RCC 7860 (cell line): ENCODE measurements at regions not wholly inside any gene's neighbourhood (a gene's known extent, or its start where the extent isn't known, plus 50 kb on each side); places are given as distances from the start of the nearest gene placed in this dataset.
A peak's percentile ranks its signal among the peaks of the same experiment; 100 is the strongest.

Experiments used
- DNase-seq: peaks from one replicate; pipeline ENCODE4 v3.0.0-alpha.2; 2015; ENCODE audit warnings: low spot score
- FAIRE-seq: peaks from 2 replicates; lab custom pipeline; 2012; peaks lifted over from hg19 to GRCh38; lab: Jason Lieb, UNC

DNA sequence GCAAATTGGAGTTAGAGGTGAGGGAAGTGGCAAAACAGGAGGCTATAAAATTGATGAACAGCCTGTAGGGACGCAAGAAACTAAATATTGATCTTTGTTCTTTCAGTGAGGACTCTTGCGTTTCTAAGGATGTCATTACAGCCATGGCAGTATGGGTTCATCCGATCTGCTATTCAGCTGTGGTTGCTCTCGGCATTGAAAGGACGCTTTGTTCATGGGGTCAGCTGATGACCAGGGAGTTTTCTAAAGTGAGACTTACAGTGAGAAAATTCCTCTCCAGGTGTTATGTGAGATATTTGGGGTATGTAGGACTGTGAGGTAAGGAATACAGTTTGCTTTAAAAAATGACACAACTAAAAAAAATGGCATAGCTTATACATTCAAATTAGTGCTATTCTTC is 52.7 kb upstream of the PELI1 start:
- FAIRE-seq (no peak), DNase-seq (no peak)

DNA sequence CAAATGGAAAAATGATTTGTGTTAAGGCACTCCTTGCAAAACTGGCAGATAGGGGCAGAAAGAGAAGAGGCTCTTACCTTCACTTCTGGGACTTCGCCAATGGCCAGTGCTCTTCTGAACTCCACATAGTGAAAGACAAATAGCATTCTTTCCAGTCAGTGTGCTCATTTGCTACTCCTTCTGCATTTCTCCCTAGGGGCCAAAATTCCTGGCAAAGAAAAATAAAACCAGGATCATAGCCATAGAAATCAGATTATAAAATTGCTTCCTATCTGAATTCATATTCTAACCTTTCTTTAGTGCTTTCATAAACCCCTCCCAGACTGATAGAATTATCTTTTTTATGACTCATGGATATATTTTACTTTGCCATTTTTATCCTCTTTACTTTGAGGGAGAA is 56.9 kb upstream of the PELI1 start:
- no peak for FAIRE-seq
- DNase-seq, result no peak

DNA sequence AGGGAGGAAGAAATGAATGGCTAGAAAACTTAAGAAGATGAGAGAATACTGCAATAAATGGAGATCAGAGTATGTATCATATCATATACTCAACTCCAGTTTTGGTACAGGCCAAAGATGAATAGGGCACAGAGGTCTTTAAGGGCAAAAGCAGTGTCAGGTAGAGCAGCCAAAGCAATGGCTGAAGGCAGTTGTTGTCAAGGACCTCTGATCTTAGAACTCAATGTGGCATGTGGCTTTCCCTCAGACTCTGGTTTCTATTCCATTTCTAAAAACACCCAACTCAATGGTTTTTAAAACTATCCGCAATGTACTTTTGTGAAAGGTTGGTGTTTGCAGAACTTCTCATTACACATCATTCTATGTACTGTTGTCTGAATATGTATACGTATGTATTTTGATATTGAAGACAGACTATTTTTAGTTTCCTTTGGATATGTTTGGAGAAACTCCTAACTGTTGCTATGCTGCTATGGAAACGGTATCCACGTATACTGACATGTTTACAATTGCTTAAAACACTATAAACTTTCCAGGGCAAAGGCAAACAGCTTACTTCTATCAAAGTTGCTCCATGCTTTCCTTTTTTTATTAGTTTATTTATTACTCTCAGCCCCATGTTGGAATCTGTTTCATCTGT is 58.1 kb upstream of the PELI1 start:
- FAIRE-seq, result no peak
- DNase-seq, result no peak

DNA sequence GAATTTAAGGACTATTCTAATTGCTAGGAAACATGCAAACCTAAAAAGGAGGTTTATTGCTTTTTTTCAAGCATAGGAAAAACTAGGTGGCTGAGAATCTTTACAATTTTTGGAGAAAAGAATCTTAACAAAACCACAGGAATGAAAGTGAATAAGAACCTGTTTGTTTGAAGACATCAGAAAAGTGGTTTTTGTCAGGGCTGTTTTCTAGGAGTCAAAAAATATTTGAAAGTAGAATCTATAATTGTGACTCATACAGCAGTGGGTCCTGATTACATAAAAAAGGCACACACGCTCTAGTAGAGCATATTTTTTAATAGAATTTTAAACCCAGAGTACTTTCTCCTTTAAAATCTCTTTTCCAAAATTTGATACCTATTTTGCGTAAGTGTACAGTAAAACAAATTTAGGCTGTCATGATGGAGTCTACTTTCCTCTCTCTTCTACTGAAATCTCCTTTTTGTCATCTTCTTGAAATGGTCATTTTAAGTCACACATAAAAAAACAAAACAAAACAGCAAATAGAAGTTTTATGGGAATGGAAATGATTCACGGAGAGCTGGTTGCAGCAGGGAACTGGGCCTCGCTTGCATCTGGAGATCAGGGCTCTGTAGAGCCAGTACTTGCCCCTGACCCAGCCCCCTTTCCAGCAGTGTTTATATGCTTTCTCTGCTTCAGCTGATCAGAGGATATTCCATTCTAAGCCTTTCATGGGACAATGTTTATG is 59.1 kb upstream of the PELI1 start:
- DNase-seq, result no peak
- peak; percentile 25 for FAIRE-seq

DNA sequence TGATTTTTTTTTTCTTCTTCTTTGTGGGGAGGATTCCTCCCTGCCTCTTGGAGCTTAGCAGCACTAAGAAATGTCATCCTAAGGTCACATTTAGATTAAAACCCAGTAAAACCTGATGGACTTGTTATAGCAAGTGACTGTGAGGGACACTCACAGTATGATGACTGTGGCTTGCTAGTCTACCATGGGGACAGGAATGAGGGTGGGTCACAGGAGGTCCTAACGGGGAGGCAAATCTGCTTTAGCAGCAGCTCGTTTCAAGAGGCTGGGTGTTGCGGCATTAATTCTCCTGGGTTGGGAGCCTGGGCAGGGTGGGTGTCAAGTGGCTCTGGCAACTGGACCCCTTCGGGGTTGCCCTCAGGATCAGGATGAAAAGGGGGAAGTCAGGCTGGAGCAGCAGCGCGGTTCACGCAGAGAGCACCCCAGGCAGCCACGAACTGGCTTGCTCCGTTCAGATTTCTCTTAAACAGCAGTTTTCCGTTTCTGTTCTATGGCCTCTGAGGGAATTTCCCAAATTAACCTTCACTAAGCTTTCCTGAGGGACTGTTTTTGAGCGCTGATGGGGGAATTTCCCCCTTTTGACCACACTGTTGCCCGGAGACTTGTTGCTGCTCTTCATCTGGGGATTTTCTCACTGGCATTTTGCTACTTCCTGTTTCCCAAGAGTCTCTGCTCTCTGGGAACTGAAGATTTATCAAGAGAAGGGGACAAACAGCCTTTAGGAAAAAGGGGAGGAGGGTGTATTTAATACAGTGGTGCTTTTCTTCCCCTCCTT is 59.8 kb upstream of the PELI1 start:
- DNase-seq, result peak; percentile 57
- FAIRE-seq, result no peak

DNA sequence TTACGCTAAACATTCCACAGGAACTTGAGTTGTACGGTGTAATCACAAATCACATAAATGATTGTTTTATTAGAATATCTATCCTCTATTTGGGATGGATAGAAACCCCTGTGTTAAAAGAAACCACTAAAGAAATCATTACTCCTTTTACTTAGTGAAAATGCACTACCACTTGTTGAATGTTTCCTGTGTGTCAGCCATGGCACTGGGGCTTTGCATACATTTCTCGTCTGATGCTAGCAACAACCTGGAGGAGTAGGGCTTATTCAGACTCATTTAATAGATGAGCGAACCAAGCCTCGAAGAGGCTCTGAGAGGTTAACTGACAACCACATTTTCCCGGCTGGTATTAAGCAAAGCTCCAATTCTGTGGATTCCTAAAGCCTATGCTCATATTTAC is 60.5 kb upstream of the PELI1 start:
- FAIRE-seq, result no peak

DNA sequence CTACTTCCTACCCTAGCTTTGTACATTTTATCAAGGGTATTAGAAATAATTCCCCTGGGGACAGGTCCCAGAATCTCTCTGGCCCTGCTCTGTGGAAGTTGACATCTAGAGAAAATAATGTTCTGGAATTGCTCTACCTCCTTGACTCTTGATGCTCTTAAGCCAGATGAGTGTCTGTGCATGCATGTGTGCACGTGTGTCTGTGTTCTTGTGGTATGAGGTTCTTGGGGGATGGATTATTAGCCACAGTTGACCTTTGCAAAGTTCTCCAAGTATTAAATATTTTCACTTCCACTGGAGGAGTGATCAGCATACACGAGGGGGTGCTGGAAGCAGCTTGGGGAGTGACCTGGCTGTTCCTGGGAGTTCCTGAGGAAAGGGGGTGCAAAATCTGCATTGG is 61.2 kb upstream of the PELI1 start:
- DNase-seq (no peak), FAIRE-seq (no peak)

More for the DNA sequence above, 60.5 kb upstream of the PELI1 start:
- DNase-seq, result peak; percentile 20

DNA sequence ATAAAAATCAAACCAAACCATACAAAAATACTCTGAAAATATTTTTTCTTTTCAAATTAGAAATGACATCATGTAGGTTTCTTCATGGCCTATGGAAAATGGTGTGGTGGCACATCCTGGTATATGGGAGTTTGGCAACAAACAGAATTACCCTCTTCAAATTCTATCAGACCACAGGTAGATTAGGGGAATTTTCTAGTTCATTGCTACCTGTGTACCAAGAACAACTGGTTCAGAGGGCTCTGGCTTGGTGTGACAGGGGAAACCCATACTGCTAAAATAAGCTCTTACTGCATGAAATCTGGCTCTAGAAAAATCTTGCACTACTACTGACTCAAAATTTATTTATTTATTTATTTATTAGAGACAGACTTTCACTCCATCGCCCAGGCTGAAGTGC is 63.4 kb upstream of the PELI1 start:
- DNase-seq (no peak), FAIRE-seq (no peak)

DNA sequence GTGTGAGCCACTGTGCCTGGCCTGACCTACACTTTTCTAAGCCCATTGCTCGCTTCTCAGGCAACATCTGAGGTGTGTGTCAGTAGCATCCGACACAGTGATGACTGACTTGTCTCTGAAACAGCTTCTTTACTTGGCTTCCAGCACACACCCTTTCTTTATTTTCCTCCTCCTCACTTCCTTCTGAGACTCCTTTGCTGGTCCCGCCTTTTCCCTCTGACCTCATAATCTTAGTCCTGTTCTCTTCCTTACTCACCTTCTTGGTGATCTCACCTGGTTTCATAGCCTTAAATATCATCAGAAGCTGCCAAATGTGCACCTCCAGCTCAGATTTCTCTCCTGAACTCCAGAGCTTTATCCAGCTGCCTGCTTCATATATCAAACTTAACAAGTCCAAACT is 66.6 kb upstream of the PELI1 start:
- no peak for DNase-seq
- FAIRE-seq, result no peak

DNA sequence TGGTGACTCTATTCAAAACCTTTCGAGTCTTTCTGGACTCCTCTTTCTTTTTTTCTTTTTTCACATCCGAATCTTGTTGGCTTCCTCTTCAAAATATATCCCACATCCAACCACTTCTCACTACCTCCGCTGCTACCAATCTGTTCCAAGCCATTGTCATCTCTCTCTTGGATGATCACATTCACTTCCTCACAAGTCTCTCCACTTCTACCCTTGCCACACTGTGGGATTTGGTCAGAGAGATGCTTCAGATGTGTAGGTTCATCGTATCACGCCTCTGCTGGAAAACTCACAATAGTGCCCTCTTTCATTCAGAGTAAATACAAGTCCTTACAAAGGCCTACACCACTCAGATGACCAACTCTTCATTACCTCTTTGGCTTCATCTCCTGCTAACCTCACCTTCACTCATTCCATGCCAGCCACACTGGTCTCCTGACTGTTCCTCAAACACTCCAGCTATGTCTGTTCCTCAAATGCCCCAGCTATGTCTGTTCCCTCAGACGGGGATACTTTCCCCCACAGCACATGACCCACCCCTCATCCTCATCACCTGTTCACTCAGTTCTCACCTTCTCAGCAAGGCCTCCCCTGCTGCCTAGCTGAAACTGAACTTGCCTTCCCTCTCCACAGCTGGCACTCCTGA is 67.2 kb upstream of the PELI1 start:
- no peak for FAIRE-seq
- no peak for DNase-seq

DNA sequence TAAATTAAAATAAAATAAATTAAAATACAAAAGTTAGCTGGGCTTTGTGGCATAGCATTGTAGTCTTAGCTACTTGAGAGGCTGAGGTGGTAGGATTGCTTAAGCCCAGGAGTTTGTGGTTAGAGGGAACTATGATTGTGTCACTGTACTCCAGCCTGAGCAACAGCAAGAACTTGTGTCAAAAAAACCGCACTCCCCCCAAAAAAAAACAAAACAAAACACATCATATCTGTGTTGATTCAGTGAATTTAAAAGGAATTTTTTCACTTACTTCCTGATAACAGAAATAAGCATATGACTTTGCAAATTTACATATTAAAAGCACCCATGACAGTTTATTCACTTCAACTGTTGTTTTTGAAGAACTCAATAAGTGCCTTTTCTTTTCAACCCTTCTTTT is 68.1 kb upstream of the PELI1 start:
- DNase-seq (peak; percentile 67), FAIRE-seq (peak; percentile 79)

DNA sequence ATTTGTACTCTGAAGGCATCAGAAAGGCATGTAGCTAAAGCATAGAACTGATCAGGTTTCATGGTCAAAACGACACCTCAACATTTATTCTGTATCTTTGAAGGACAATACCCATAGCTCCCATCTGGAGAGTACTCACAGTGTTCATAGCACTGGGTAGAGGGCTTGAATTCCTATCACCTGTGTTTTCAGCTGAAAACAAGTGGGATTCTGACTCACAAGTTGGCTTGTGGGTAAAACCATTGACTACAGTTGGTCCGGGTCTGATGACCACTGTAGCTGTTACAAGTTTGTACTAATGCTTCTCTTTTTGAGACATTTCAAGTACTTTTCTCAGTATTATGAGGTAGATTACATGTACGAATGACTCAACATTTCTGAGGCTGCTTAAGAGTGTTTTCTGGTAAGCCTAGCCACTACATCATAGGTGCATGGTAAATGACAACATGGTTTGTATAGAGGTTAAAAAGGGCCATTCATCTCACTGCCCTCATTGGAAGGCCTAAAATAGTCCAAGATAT is 68.6 kb upstream of the PELI1 start:
- DNase-seq (peak; percentile 51), FAIRE-seq (peak; percentile 21)

DNA sequence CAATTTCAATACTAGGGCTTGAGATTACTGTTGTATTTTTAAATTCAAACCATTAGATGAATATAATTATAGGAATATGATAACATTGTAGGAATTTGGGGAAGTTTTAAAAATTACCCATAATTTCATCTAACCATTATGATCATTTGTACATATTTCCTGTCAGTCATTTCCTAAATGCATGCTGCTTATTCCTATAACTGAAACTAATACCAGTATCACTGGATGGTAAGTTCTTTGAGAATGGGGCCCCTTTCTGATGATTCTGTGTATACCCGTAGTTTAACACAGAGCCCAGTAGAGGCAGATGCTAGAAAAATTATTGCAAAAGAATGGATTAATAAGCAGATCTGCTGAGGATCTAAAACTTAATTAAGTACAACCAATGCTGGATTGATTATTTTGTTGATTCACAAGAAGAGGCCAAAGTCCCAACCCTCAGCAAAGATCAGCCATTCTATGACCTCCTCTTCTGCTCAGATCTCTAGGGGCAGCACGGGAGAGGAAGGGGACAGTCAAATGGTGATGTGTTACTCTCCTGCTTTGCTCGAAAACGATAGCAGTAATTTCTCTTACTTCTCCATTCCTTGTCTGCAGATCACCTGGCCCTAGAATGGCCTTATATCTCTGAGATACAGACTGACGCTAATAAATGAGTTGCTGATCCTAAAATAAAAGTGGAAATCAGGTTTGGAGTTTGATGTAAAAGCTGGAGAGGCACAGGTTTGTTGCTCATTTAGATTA is 69.5 kb upstream of the PELI1 start:
- no peak for FAIRE-seq
- DNase-seq, result no peak

DNA sequence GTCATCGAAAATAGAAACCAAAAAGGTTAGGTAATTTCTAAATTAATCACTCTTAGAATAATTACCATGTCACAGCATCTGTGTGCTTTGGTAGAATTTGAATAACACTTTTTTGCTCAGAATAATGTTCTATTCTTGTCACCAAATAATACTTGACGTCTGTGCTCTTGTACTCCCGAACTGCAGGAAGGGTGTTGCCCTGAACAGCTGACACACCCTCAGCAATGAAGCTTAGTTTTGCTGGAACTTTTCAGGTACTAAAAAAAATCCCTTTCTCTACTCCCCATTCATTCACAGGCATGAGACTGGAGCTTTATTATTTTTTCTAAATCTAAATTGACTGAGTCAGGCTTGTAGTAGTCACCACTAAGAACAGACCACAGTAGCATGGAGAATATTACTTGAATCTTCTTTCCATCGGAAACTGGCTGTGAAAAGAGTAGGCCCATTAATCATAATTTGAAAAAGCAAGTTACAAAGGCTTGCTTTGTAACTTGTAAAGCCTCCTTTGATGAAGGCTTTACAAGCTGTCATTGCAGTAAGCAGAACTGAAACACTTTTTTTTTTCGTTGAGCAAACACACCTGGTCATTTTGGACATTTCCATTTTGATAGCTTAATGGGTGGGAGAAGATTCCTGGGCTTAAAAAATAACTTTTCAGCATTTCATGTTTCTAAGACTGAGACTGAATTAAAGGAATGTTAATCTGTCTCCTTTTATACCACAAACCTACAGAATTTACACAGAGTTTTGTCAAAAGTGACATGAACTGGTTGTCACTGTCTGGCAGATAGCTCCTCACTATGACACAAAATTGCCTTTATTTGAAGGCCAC is 70.3 kb upstream of the PELI1 start:
- FAIRE-seq (no peak), DNase-seq (no peak)

DNA sequence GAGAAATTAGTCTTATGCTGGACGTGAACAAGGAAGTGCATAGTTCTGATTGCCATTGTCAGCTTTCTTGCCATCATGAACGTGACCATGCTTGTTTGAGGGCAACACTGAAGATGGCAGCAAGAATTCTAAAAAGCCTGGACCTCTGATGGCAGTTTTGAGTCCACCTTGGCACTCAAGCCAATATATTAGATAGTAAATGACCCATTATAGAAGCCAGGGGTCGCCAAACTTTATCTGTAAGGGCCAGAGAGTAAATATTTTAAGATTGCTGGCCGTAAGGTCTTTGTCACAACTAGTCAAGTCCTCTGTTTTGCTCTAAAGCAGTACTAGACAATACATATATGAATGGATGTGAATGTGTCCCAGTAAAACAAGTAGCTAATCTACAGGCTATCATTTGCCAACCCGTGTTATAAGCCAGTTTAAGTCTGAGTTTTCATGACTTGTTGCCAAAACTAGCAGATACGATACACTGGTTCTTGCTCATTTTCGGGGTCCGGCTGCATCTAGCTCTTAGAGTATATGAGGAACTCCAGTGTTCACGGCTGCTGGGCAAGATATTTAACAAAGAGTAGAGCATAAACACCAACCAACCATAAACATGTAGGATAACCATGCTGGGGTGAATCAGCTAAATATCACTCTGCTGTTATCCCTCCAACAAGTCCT is 73.1 kb upstream of the PELI1 start:
- DNase-seq (no peak), FAIRE-seq (no peak)

DNA sequence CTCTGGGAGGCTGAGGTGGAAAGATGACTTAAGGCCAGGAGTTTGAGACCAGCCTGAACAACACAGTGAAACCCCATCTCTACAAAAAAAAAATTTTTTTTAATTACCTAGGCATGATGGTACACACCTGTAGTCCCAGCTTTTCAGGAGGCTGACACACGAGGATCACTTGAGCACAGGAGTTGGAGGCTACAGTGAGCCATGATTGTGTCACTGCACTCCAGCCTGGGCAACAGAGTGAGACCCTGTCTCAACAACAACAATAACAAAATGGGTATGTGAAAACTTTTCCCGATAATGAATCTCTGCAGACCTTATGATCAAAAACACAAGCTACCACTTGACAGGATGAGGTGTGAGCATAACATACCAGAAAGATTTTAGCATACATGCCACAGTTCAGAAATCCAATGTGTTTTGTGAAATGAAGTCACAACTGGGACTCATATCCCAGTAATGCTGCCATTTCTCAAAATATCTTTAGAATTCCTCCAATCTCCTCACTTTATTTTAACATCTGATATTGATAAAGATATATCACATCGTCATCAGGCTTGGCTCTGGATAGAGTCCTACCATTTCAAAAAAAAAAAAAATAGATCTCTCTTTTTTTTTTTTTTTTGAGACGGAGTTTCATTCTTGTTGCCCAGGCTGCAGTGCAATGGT is 74.0 kb upstream of the PELI1 start:
- no peak for DNase-seq

DNA sequence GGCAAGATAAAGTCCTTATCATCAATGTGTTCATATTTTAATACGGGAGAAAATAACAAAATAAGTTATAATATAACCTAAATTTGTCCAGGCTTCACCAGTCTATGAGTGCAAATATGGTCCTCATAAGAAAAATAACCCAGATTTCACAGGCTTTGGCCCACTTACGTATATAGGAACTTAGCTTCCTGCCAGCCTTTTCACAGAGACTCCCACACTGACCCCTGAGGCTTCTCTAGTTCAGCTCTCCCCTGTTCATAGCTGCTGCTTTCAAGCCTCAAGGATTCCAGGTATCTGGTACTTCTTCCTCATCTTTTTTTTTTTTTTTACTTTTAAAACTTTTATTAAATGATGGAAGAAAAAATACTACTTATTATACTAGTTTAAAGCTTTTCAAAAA is 74.9 kb upstream of the PELI1 start:
- DNase-seq (no peak), FAIRE-seq (no peak)

More for the DNA sequence above, 74.0 kb upstream of the PELI1 start:
- FAIRE-seq, result no peak

DNA sequence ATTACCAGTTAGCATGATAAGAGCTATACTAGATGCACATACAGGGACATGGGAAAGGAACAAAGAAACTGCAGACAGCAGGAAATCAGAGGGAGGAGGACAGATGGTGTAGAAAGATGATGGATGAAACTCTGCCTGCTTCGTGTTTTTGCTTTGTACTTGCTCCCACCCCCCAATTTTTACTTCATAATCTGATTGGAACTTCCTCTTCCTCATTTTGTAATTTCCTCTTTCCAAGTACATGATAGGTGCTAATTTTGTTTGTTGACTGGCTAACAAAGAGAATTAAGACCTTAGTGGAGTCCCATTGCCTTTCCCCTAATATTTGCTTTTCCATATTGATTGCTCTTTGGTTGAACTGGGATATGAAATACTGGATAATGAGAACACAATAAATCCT is 76.0 kb upstream of the PELI1 start:
- FAIRE-seq (no peak), DNase-seq (no peak)
